NCI-H524 treated with DMSO at 0.1 percent for 48 hours (cell line): ENCODE measurements at regions not wholly inside any gene's neighbourhood (a gene's known extent, or its start where the extent isn't known, plus 50 kb on each side); places are given as distances from the start of the nearest gene placed in this dataset.
"Not testable (repeated sequence)": the region's sequence is repeated elsewhere in the genome, so short reads cannot be mapped to it uniquely, and the experiment has no call there.

Experiments used
- DNase-seq: peaks from one replicate; lab custom pipeline; 2025; lab: John Stamatoyannopoulos, UW

GRCh38 chr6:33895296-33895695, 91.5 kb upstream of the MLN start:
- DNase-seq: no peak

- no peak for DNase-seq
Measured at GRCh38 chr6:33894438-33894837, 90.6 kb upstream of the MLN start.

- DNase-seq: no peak
Measured at GRCh38 chr6:33892581-33893346, 89.0 kb upstream of the MLN start.

- no peak for DNase-seq
Measured at GRCh38 chr6:33888664-33889200, 84.9 kb upstream of the MLN start.

- no peak for DNase-seq
Measured at GRCh38 chr6:33888183-33888582, 84.4 kb upstream of the MLN start.

GRCh38 chr6:33886673-33887144, 82.9 kb upstream of the MLN start:
- DNase-seq: no peak

GRCh38 chr6:33885132-33886057, 81.6 kb upstream of the MLN start:
- no peak for DNase-seq

GRCh38 chr6:33883621-33884020, 79.8 kb upstream of the MLN start:
- not testable (repeated sequence) for DNase-seq

- DNase-seq: no peak
Measured at GRCh38 chr6:33882154-33882553, 78.4 kb upstream of the MLN start.

GRCh38 chr6:33880766-33881165, 77.0 kb upstream of the MLN start:
- no peak for DNase-seq

- no peak for DNase-seq
Measured at GRCh38 chr6:33880104-33880678, 76.4 kb upstream of the MLN start.

- DNase-seq: no peak
Measured at GRCh38 chr6:33878562-33878961, 74.8 kb upstream of the MLN start.

- no peak for DNase-seq
Measured at GRCh38 chr6:33877982-33878535, 74.3 kb upstream of the MLN start.

- peak; percentile 15 for DNase-seq
Measured at GRCh38 chr6:33875696-33876095, 71.9 kb upstream of the MLN start.

- peak; percentile 16 for DNase-seq
Measured at GRCh38 chr6:33875141-33875581, 71.4 kb upstream of the MLN start.

- peak; percentile 49 for DNase-seq
Measured at GRCh38 chr6:33874136-33874760, 70.4 kb upstream of the MLN start.

GRCh38 chr6:33872761-33873160, 69.0 kb upstream of the MLN start:
- peak; percentile 43 for DNase-seq

GRCh38 chr6:33869826-33870423, 66.1 kb upstream of the MLN start:
- DNase-seq: no peak

GRCh38 chr6:33869121-33869520, 65.3 kb upstream of the MLN start:
- no peak for DNase-seq

GRCh38 chr6:33868141-33868540, 64.3 kb upstream of the MLN start:
- DNase-seq: no peak

GRCh38 chr6:33865478-33866077, 61.8 kb upstream of the MLN start:
- no peak for DNase-seq
